HepG2 (cell line): ENCODE measurements at regions not wholly inside any gene's neighbourhood (a gene's known extent, or its start where the extent isn't known, plus 50 kb on each side); places are given as distances from the start of the nearest gene placed in this dataset.

Source experiments
- ATAC-seq: fragments of 200-7000 bp; cut with Tn5 transposase; 3 replicates; pipeline ENCODE4 v1.9.1; 2020; ENCODE audit warnings: mild to moderate bottlenecking, moderate library complexity
- BruUV-seq: library from RNA; stranded (reverse); fragments of 400-500 nt; replicated peaks from 2 replicates; lab custom pipeline; 2021; lab: Mats Ljungman, UMichigan
- CTCF ChIA-PET: fragments of 300-600 bp; formaldehyde crosslinking; extraction: SDS; loops from one replicate; lab custom pipeline; 2021; ENCODE audit warnings: low total read pairs, inconsistent platforms, low intra/inter-chr PET ratio; lab: Yijun Ruan, JAX
- POLR2A ChIA-PET: fragments of 350-600 bp; sonication (Branson Sonifier 250); formaldehyde crosslinking; loops from one replicate; lab custom pipeline; 2020; ENCODE audit warnings: antibody characterized with exemption, inconsistent platforms; lab: Yijun Ruan, JAX
- DNase-seq: peaks from one replicate; pipeline ENCODE4 v3.0.0-alpha.2; 2015; ENCODE audit warnings: low spot score
- FAIRE-seq: peaks from 3 replicates; lab custom pipeline; 2011; peaks lifted over from hg19 to GRCh38; lab: Jason Lieb, UNC
- H2AFZ ChIP-seq: one replicate; pipeline ENCODE4 v1.6.1; 2011; ENCODE audit warnings: low read length, inconsistent platforms
- H3K27ac ChIP-seq: fragments of 300-600 bp; 3 replicates; pipeline ENCODE4 v1.8.0; 2011; ENCODE audit warnings: mixed run types, mild to moderate bottlenecking, mixed read lengths, low read length, inconsistent platforms; ENCODE audit not compliant: insufficient read depth; ENCODE audit errors: extremely low read length
- H3K27me3 ChIP-seq, 2 experiments: fragments of 200-600 bp in 1 of 2; 2 replicates in 1 of 2; 3 replicates in 1 of 2; pipeline versions ENCODE4 v1.6.0 to v1.8.0; 2011; ENCODE audit warnings: low read length in 2 of 2, mild to moderate bottlenecking in 2 of 2, moderate library complexity in 2 of 2, inconsistent platforms in 1 of 2; ENCODE audit not compliant: insufficient read depth in 2 of 2, control insufficient read depth in 1 of 2
- H3K36me3 ChIP-seq, 2 experiments: fragments of 200-600 bp in 1 of 2; replicated peaks in 1 of 2; 2 replicates in 1 of 2; 3 replicates in 1 of 2; pipeline versions ENCODE4 v1.5.1 to v1.8.0; 2011; ENCODE audit warnings: low read length in 2 of 2, inconsistent platforms in 1 of 2; ENCODE audit not compliant: insufficient read depth in 2 of 2, control insufficient read depth in 1 of 2
- H3K4me1 ChIP-seq: 2 replicates; pipeline ENCODE4 v1.5.1; 2012; ENCODE audit warnings: low read length, inconsistent platforms; ENCODE audit not compliant: insufficient read depth
- H3K4me2 ChIP-seq: 2 replicates; pipeline ENCODE4 v1.6.0; 2011; ENCODE audit warnings: low read depth, low read length, inconsistent platforms
- H3K4me3 ChIP-seq, 3 experiments: fragments of 200-600 bp in 1 of 3; sonication (generic), shearing (Covaris generic) in 1 of 3; replicated peaks in 1 of 3; 2 replicates each; pipeline ENCODE4 v1.5.1; 2011 to 2016; ENCODE audit warnings: low read length in 3 of 3, inconsistent platforms in 2 of 3, low read depth in 2 of 3, mild to moderate bottlenecking in 2 of 3, control low read depth in 1 of 3, mixed read lengths in 1 of 3; ENCODE audit not compliant: insufficient read depth in 1 of 3
- H3K79me2 ChIP-seq: one replicate; pipeline ENCODE4 v1.6.1; 2011; ENCODE audit warnings: low read length, inconsistent platforms; ENCODE audit not compliant: insufficient read depth
- H3K9ac ChIP-seq: 2 replicates; pipeline ENCODE4 v1.6.0; 2011; ENCODE audit warnings: mild to moderate bottlenecking, low read depth, low read length, inconsistent platforms; ENCODE audit not compliant: insufficient read depth
- H3K9me3 ChIP-seq: 2 replicates; pipeline ENCODE4 v1.5.1; 2012; ENCODE audit warnings: mild to moderate bottlenecking, low read length
- H4K20me1 ChIP-seq: 2 replicates; pipeline ENCODE4 v1.6.0; 2011; ENCODE audit warnings: inconsistent platforms, mild to moderate bottlenecking, low read length, moderate library complexity; ENCODE audit not compliant: insufficient read depth
- ATF7 ChIP-seq, 2 experiments: fragments of 450-650 bp in 1 of 2; sonication (generic) in 1 of 2; formaldehyde crosslinking in 1 of 2; IDR thresholded peaks; 2 replicates each; pipeline versions ENCODE4 v1.4.0 to v1.6.1; 2016 to 2020; ENCODE audit warnings: antibody characterized with exemption in 1 of 2, mild to moderate bottlenecking in 1 of 2, missing genetic modification reagents in 1 of 2
- FLYWCH1 ChIP-seq: sonication (generic); formaldehyde crosslinking; IDR thresholded peaks from 2 replicates; pipeline ENCODE4 v1.8.1; 2023; ENCODE audit warnings: mild to moderate bottlenecking, missing genetic modification reagents
- FOXJ3 ChIP-seq: sonication (generic); formaldehyde crosslinking; IDR thresholded peaks from 2 replicates; pipeline ENCODE4 v1.4.0; 2020; ENCODE audit warnings: missing genetic modification reagents, mild to moderate bottlenecking, borderline replicate concordance
- KMT2B ChIP-seq: IDR thresholded peaks from 2 replicates; pipeline ENCODE4 v1.6.1; 2016; ENCODE audit warnings: missing genetic modification reagents, missing compliant biosample characterization
- NKX3-1 ChIP-seq: sonication (generic); formaldehyde crosslinking; IDR thresholded peaks from 2 replicates; pipeline ENCODE4 v1.5.0; 2020; ENCODE audit warnings: missing genetic modification reagents
- SCMH1 ChIP-seq: sonication (generic); formaldehyde crosslinking; IDR thresholded peaks from 2 replicates; pipeline ENCODE4 v1.9.0; 2021; ENCODE audit warnings: missing genetic modification reagents, mild to moderate bottlenecking, borderline replicate concordance
- STAT6 ChIP-seq: sonication (generic); formaldehyde crosslinking; IDR thresholded peaks from 2 replicates; pipeline ENCODE4 v1.4.0; 2020; ENCODE audit warnings: missing genetic modification reagents, mild to moderate bottlenecking, borderline replicate concordance
- ZFP1 ChIP-seq: IDR thresholded peaks from 2 replicates; pipeline ENCODE4 v1.6.1; 2016
- ZMYM4 ChIP-seq: sonication (generic); formaldehyde crosslinking; IDR thresholded peaks from 2 replicates; pipeline ENCODE4 v1.8.1; 2023; ENCODE audit warnings: mild to moderate bottlenecking, missing genetic modification reagents
- ZNF205 ChIP-seq: IDR thresholded peaks from 2 replicates; pipeline ENCODE4 v1.6.1; 2018; ENCODE audit warnings: missing biosample characterization, missing genetic modification reagents
- ZNF558 ChIP-seq: sonication (generic); formaldehyde crosslinking; IDR thresholded peaks from 2 replicates; pipeline ENCODE4 v1.9.0; 2022; ENCODE audit warnings: mild to moderate bottlenecking, missing genetic modification reagents, borderline replicate concordance
- ZNF775 ChIP-seq: sonication (generic); formaldehyde crosslinking; IDR thresholded peaks from 2 replicates; pipeline ENCODE4 v1.4.0; 2020; ENCODE audit warnings: missing genetic modification reagents, mild to moderate bottlenecking, moderate library complexity, borderline replicate concordance
- WGBS: methylation state at CpG from one replicate; pipeline ENCODE4 v1.1.6; 2017; ENCODE audit warnings: low lambda C conversion rate; 5-methylcytosine and 5-hydroxymethylcytosine counted together
- in situ Hi-C: cut with HindIII; loops from 2 replicates; pipeline ENCODE4 v1.10.0; 2017; ENCODE audit warnings: low pct_unique_long_range_greater_than_20kb; ENCODE audit not compliant: extremely low pct_ligation_motif_present
- intact Hi-C: fragments of 100-400 bp; cut with micrococcal nuclease; formaldehyde crosslinking; loops from one replicate; pipeline ENCODE4 v1.10.0; 2022; ENCODE audit not compliant: unreplicated experiment
- TF ChIP-seq, protein P1 (sequence below): sonication (generic); formaldehyde crosslinking; IDR thresholded peaks from 2 replicates; pipeline ENCODE4 v1.4.0; 2020; ENCODE audit warnings: missing genetic modification reagents, borderline replicate concordance
- TF ChIP-seq, protein P2 (sequence below): sonication (generic); formaldehyde crosslinking; conservative IDR thresholded peaks from 2 replicates; pipeline ENCODE4 v1.5.0; 2020; ENCODE audit warnings: missing genetic modification reagents

DNA sequence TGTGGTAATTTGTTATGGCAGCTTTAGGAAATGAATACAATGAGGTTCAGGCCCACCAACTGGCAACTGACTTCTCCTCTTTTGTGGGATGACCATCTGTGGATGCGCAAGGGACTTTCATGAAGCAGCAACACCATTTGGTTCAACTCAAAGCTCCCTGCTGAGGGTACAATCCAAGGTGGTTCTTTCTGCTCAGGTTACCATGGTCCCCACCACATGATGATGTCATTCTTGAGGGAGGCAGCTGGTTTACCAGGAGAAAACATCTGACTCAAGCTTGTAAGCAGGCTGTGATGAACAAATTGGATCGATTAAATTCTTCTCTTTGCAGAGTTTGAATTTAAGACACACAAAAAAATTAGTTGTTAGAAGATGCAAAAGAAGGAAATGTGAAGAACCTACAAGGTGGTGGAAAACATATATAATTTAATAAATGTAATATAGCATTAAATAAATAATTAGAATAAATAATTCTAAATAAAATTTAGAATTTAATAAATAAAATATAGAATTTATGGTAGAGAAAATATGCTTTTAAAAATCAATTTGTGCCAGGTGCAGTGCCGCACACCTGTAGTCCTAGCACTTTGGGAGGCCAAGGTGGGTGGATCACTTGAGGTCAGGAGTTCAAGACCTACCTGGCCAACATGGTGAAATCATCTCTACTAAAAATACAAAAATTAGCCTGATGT, 67.6 kb upstream of the ANKFN1 start:
- in situ Hi-C loops (no loop called here), intact Hi-C loops (no loop called here)
- H3K9me3 ChIP-seq: no peaks in the 10 kb centered on the region
- H3K4me2 ChIP-seq: no peak overlapping the region
- H3K27me3 ChIP-seq: no peaks in the 10 kb centered on the region; a peak in 1 of 5 replicates
- H3K4me3 ChIP-seq: no peak overlapping the region
- no TSS peak for BruUV-seq
- H3K4me1 ChIP-seq: no peaks in the 10 kb centered on the region
- no peaks in the 10 kb centered on the region for H3K79me2 ChIP-seq
- no peaks in the 10 kb centered on the region for H4K20me1 ChIP-seq
- no peak overlapping the region for H3K27ac ChIP-seq
- 44% methylated on average over 3 of the region's 3 CpGs for WGBS
- ChIA-PET POLR2A (no interaction called here), CTCF (no interaction called here)
- no peak for TF ChIP-seq KMT2B (CRISPR knock-in tag)
- TF ChIP-seq, protein P1, sequence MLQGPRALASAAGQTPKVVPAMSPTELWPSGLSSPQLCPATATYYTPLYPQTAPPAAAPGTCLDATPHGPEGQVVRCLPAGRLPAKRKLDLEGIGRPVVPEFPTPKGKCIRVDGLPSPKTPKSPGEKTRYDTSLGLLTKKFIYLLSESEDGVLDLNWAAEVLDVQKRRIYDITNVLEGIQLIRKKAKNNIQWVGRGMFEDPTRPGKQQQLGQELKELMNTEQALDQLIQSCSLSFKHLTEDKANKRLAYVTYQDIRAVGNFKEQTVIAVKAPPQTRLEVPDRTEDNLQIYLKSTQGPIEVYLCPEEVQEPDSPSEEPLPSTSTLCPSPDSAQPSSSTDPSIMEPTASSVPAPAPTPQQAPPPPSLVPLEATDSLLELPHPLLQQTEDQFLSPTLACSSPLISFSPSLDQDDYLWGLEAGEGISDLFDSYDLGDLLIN (CRISPR knock-in tag): no peak
- peak; percentile 92 for TF ChIP-seq ATF7 (IDR thresholded peaks at IDR 0.05)
- TF ChIP-seq ATF7 (CRISPR knock-in tag; IDR thresholded peaks at IDR 0.05): no peak
- no peak for TF ChIP-seq ZNF775
- no peak for TF ChIP-seq SCMH1 (CRISPR knock-in tag)
- TF ChIP-seq ZFP1 (CRISPR knock-in tag): no peak
- no peak for ATAC-seq
- no peak for FAIRE-seq
- H2AFZ ChIP-seq: no peak overlapping the region
- H3K9ac ChIP-seq: no peak overlapping the region
- no peak for DNase-seq
- no peaks in the 10 kb centered on the region for H3K36me3 ChIP-seq

- ChIA-PET POLR2A (no interaction called here), CTCF (no interaction called here)
- intact Hi-C loops (no loop called here), in situ Hi-C loops (no loop called here)
- no peaks in the 10 kb centered on the region for H3K79me2 ChIP-seq
- H3K36me3 ChIP-seq: no peaks in the 10 kb centered on the region
- no peak overlapping the region for H3K9ac ChIP-seq
- DNase-seq: no peak
- no peak overlapping the region for H3K27ac ChIP-seq
- BruUV-seq: no TSS peak
- ATAC-seq: no peak
- no peak overlapping the region for H2AFZ ChIP-seq
- WGBS: 3% methylated on average over 3 of the region's 3 CpGs
- H3K27me3 ChIP-seq: no peaks in the 10 kb centered on the region; a peak in 1 of 5 replicates
- FAIRE-seq: no peak
- H3K4me2 ChIP-seq: no peak overlapping the region
- H3K4me1 ChIP-seq: no peaks in the 10 kb centered on the region
- no peaks in the 10 kb centered on the region for H4K20me1 ChIP-seq
- no peaks in the 10 kb centered on the region for H3K9me3 ChIP-seq
- no peak overlapping the region for H3K4me3 ChIP-seq
- TF ChIP-seq ZNF205 (CRISPR knock-in tag): no peak
- no peak for TF ChIP-seq ZMYM4 (CRISPR knock-in tag)
- TF ChIP-seq STAT6 (CRISPR knock-in tag): no peak
- TF ChIP-seq ZNF558 (CRISPR knock-in tag): no peak
- no peak for TF ChIP-seq FLYWCH1
- TF ChIP-seq, protein P2, sequence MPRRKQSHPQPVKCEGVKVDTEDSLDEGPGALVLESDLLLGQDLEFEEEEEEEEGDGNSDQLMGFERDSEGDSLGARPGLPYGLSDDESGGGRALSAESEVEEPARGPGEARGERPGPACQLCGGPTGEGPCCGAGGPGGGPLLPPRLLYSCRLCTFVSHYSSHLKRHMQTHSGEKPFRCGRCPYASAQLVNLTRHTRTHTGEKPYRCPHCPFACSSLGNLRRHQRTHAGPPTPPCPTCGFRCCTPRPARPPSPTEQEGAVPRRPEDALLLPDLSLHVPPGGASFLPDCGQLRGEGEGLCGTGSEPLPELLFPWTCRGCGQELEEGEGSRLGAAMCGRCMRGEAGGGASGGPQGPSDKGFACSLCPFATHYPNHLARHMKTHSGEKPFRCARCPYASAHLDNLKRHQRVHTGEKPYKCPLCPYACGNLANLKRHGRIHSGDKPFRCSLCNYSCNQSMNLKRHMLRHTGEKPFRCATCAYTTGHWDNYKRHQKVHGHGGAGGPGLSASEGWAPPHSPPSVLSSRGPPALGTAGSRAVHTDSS (CRISPR knock-in tag): no peak
- no peak for TF ChIP-seq FOXJ3 (CRISPR knock-in tag)
- TF ChIP-seq NKX3-1 (CRISPR knock-in tag): no peak
These were observed 66.1 kb upstream of the ANKFN1 start for GRCh38 chr17:56087199-56087598.
